ENCODE measurements at regions not wholly inside any gene's neighbourhood (a gene's known extent, or its start where the extent isn't known, plus 50 kb on each side); places are given as distances from the start of the nearest gene placed in this dataset.

- TF ChIP-seq POLR2A (IDR thresholded peaks at IDR 0.05) (no peak), CTCF (IDR thresholded peaks at IDR 0.05) (no peak)
Observed at GRCh38 chrY:21184271-21184670, 326.9 kb upstream of the RBMY1B start.
